K562 (cell line): ENCODE measurements at regions not wholly inside any gene's neighbourhood (a gene's known extent, or its start where the extent isn't known, plus 50 kb on each side); places are given as distances from the start of the nearest gene placed in this dataset.

Source experiments
- ATAC-seq: fragments of 200-7000 bp; cut with Tn5 transposase; 3 replicates; pipeline ENCODE4 v1.9.1; 2020; ENCODE audit warnings: moderate library complexity
- BruUV-seq: library from RNA; stranded (reverse); fragments of 400-500 nt; replicated peaks from 2 replicates; lab custom pipeline; 2021; lab: Mats Ljungman, UMichigan
- CTCF ChIA-PET: fragments of 300-600 bp; formaldehyde crosslinking; extraction: SDS; loops from one replicate; lab custom pipeline; 2021; ENCODE audit warnings: low intra/inter-chr PET ratio; lab: Yijun Ruan, JAX
- POLR2A ChIA-PET: fragments of 300-600, 350-650 bp; sonication (Branson Sonifier 250); formaldehyde crosslinking; extraction: SDS; loops from one replicate; lab custom pipeline; 2021; ENCODE audit warnings: antibody characterized with exemption, inconsistent platforms; lab: Yijun Ruan, JAX
- DNase-seq, 4 experiments: peaks; one replicate each; pipeline versions ENCODE4 v3.0.0 to v3.0.0-alpha.2; 2011 to 2018; ENCODE audit warnings: low spot score in 3 of 4, mixed read lengths in 3 of 4; ENCODE audit errors: extremely low read depth in 1 of 4
- FAIRE-seq: peaks from 2 replicates; lab custom pipeline; 2011; peaks lifted over from hg19 to GRCh38; lab: Jason Lieb, UNC
- H2AFZ ChIP-seq: 2 replicates; pipeline ENCODE4 v1.6.0; 2011; ENCODE audit warnings: low read depth, low read length, control low read depth, inconsistent platforms
- H3K27ac ChIP-seq: fragments of 200-600 bp; 3 replicates; pipeline ENCODE4 v1.8.0; 2011; ENCODE audit warnings: low read depth, mild to moderate bottlenecking, control low read depth, inconsistent platforms, low read length, moderate library complexity, mixed read lengths; ENCODE audit errors: extremely low read depth
- H3K27me3 ChIP-seq, 2 experiments: fragments of 300-600 bp in 1 of 2; 2 replicates in 1 of 2; 3 replicates in 1 of 2; pipeline versions ENCODE4 v1.6.0 to v1.8.0; 2011; ENCODE audit warnings: inconsistent platforms in 2 of 2, low read length in 2 of 2, mild to moderate bottlenecking in 1 of 2, mixed read lengths in 1 of 2, moderate library complexity in 1 of 2; ENCODE audit not compliant: control insufficient read depth in 2 of 2, insufficient read depth in 2 of 2
- H3K36me3 ChIP-seq: fragments of 300-600 bp; 3 replicates; pipeline ENCODE4 v1.8.0; 2011; ENCODE audit warnings: mild to moderate bottlenecking, low read length, inconsistent platforms; ENCODE audit not compliant: control insufficient read depth, insufficient read depth
- H3K4me1 ChIP-seq, 2 experiments: fragments of 200-600 bp in 1 of 2; replicated peaks in 1 of 2; 2 replicates in 1 of 2; 3 replicates in 1 of 2; pipeline versions ENCODE4 v1.5.1 to v1.8.0; 2011; ENCODE audit warnings: inconsistent platforms in 2 of 2, low read length in 2 of 2, mild to moderate bottlenecking in 1 of 2, mixed read lengths in 1 of 2, moderate library complexity in 1 of 2; ENCODE audit not compliant: control insufficient read depth in 2 of 2, insufficient read depth in 2 of 2
- H3K4me2 ChIP-seq: 2 replicates; pipeline ENCODE4 v1.6.1; 2011; ENCODE audit warnings: low read length, control low read depth, inconsistent platforms, mixed read lengths; ENCODE audit not compliant: insufficient read depth
- H3K4me3 ChIP-seq: fragments of 200-600 bp; sonication (generic), shearing (Covaris generic); 2 replicates; pipeline ENCODE4 v1.5.1; 2016; ENCODE audit warnings: control low read depth, inconsistent platforms
- H3K79me2 ChIP-seq: fragments of 200-600 bp; 3 replicates; pipeline ENCODE4 v1.8.0; 2011; ENCODE audit warnings: low read length, inconsistent platforms; ENCODE audit not compliant: control insufficient read depth, insufficient read depth
- H3K9ac ChIP-seq, 2 experiments: 2 replicates each; pipeline versions ENCODE4 v1.6.0 to v1.6.1; 2011; ENCODE audit warnings: low read depth in 2 of 2, low read length in 2 of 2, control low read depth in 1 of 2, inconsistent platforms in 1 of 2, mild to moderate bottlenecking in 1 of 2, mixed read lengths in 1 of 2; ENCODE audit not compliant: insufficient read depth in 1 of 2
- H3K9me1 ChIP-seq: one replicate; pipeline ENCODE4 v1.6.0; 2011; ENCODE audit warnings: inconsistent platforms, mild to moderate bottlenecking, low read length, moderate library complexity; ENCODE audit not compliant: control insufficient read depth, insufficient read depth
- H3K9me3 ChIP-seq: replicated peaks from 2 replicates; pipeline ENCODE4 v1.5.1; 2011; ENCODE audit warnings: low read depth, low read length, inconsistent platforms; ENCODE audit not compliant: control insufficient read depth, insufficient read depth
- H4K20me1 ChIP-seq: replicated peaks from 2 replicates; pipeline ENCODE4 v1.6.1; 2011; ENCODE audit warnings: low read length, inconsistent platforms, mixed read lengths; ENCODE audit not compliant: control insufficient read depth, insufficient read depth
- CEBPG ChIP-seq, 3 experiments: fragments of 200-800 bp in 1 of 3; sonication (Bioruptor generic) in 1 of 3; sonication (generic) in 1 of 3; formaldehyde crosslinking in 1 of 3; IDR thresholded peaks in 2 of 3; conservative IDR thresholded peaks in 1 of 3; 2 replicates each; pipeline versions ENCODE4 v1.6.1 to v1.8.0; 2016 to 2022; ENCODE audit warnings: missing compliant biosample characterization in 2 of 3, missing genetic modification characterization in 2 of 3, mild to moderate bottlenecking in 1 of 3, missing genetic modification reagents in 1 of 3
- CHCHD3 ChIP-seq: fragments of 250-450 bp; sonication (Bioruptor Pico); IDR thresholded peaks from 2 replicates; pipeline ENCODE4 v2.1.2; 2022; ENCODE audit warnings: mild to moderate bottlenecking
- KAT7 ChIP-seq: sonication (generic); formaldehyde crosslinking; IDR thresholded peaks from 2 replicates; pipeline ENCODE4 v1.8.0; 2022; ENCODE audit warnings: missing genetic modification reagents, mild to moderate bottlenecking, borderline replicate concordance
- KDM1A ChIP-seq, 2 experiments: fragments of 450-650 bp; IDR thresholded peaks; 2 replicates each; pipeline ENCODE4 v1.6.1; 2016; ENCODE audit warnings: mild to moderate bottlenecking in 2 of 2
- MEIS2 ChIP-seq: fragments of 450-650 bp; IDR thresholded peaks from 2 replicates; pipeline ENCODE4 v1.6.1; 2014; ENCODE audit warnings: mild to moderate bottlenecking; ENCODE audit not compliant: partially characterized antibody
- WGBS: fragments of 100-300 bp; shearing (Covaris generic); methylation state at CpG from one replicate; pipeline ENCODE4 v1.1.6; 2016; ENCODE audit warnings: low coverage, mixed read lengths; ENCODE audit not compliant: insufficient coverage; ENCODE audit errors: missing lambda C conversion rate; 5-methylcytosine and 5-hydroxymethylcytosine counted together
- in situ Hi-C: fragments of 300-500 bp; cut with MboI; formaldehyde crosslinking; loops from 4 replicates; pipeline ENCODE4 v1.15.0; 2018; ENCODE audit warnings: inconsistent platforms, mixed read lengths
- intact Hi-C: fragments of 100-400 bp; cut with micrococcal nuclease; formaldehyde crosslinking; loops from 2 replicates; pipeline ENCODE4 v1.14.2; 2022
- TF ChIP-seq, protein P1 (sequence below): fragments of 450-650 bp; IDR thresholded peaks from 2 replicates; pipeline ENCODE4 v1.6.1; 2016
- TF ChIP-seq, protein P2 (sequence below), 2 experiments: IDR thresholded peaks in 1 of 2; conservative IDR thresholded peaks in 1 of 2; 2 replicates each; pipeline ENCODE4 v1.6.1; 2016; ENCODE audit warnings: low read depth in 2 of 2, mild to moderate bottlenecking in 1 of 2, missing compliant biosample characterization in 1 of 2, missing genetic modification characterization in 1 of 2, moderate library complexity in 1 of 2
- TF ChIP-seq, protein P3 (sequence below): fragments of 450-650 bp; formaldehyde crosslinking; IDR thresholded peaks from 2 replicates; pipeline ENCODE4 v1.4.0; 2020; ENCODE audit warnings: mild to moderate bottlenecking, moderate library complexity
- TF ChIP-seq, protein P4 (sequence below): sonication (generic); IDR thresholded peaks from 2 replicates; pipeline ENCODE4 v1.6.1; 2016

DNA sequence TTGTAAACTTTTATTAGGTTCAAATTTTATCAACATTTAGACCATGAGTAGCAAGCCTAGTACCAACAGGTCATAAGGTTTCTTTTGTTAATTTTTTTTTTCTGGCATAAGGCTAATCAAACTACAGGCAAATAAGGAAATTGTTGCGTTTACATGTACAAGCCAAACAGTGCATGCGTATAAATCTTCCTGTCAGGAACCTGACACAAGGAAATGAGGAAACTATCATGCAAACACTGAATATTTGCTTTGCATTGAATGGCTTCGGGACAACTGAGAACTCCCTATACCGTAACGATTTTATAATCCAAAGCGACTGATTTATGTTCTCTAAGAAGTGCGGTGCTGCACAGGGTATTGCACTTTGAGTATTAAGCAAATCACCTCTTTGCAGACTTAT is 133.0 kb upstream of the TRPC4 start:
- WGBS: 53% methylated on average over 7 of the region's 7 CpGs
- no peak for ATAC-seq
- no peak overlapping the region for H3K4me3 ChIP-seq
- no TSS peak for BruUV-seq
- no peaks in the 10 kb centered on the region for H3K36me3 ChIP-seq
- H3K4me1 ChIP-seq: no peaks in the 10 kb centered on the region
- intact Hi-C loops (no loop called here), in situ Hi-C loops (no loop called here)
- ChIA-PET CTCF (no interaction called here), POLR2A (no interaction called here)
- H3K79me2 ChIP-seq: no peaks in the 10 kb centered on the region
- no peak overlapping the region for H3K4me2 ChIP-seq
- TF ChIP-seq, protein P1, sequence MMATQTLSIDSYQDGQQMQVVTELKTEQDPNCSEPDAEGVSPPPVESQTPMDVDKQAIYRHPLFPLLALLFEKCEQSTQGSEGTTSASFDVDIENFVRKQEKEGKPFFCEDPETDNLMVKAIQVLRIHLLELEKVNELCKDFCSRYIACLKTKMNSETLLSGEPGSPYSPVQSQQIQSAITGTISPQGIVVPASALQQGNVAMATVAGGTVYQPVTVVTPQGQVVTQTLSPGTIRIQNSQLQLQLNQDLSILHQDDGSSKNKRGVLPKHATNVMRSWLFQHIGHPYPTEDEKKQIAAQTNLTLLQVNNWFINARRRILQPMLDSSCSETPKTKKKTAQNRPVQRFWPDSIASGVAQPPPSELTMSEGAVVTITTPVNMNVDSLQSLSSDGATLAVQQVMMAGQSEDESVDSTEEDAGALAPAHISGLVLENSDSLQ: peak; percentile 71
- TF ChIP-seq KAT7 (CRISPR knock-in tag): no peak
- peak; percentile 86 for TF ChIP-seq MEIS2
- no peak for TF ChIP-seq KDM1A (IDR thresholded peaks at IDR 0.05)
- TF ChIP-seq, protein P2, sequence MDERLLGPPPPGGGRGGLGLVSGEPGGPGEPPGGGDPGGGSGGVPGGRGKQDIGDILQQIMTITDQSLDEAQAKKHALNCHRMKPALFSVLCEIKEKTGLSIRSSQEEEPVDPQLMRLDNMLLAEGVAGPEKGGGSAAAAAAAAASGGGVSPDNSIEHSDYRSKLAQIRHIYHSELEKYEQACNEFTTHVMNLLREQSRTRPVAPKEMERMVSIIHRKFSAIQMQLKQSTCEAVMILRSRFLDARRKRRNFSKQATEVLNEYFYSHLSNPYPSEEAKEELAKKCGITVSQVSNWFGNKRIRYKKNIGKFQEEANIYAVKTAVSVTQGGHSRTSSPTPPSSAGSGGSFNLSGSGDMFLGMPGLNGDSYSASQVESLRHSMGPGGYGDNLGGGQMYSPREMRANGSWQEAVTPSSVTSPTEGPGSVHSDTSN (CRISPR knock-in tag; IDR thresholded peaks at IDR 0.05; ENCODE audit: low read depth): no peak
- TF ChIP-seq, protein P2 (tag; conservative IDR thresholded peaks at IDR 0.05; ENCODE audit: low read depth): peak; percentile 60
- TF ChIP-seq CEBPG (CRISPR knock-in tag; IDR thresholded peaks at IDR 0.05): no peak
- no peak for TF ChIP-seq CEBPG (tag; conservative IDR thresholded peaks at IDR 0.05 in 1 of 2, IDR thresholded peaks at IDR 0.05 in 1 of 2)
- TF ChIP-seq, protein P3, sequence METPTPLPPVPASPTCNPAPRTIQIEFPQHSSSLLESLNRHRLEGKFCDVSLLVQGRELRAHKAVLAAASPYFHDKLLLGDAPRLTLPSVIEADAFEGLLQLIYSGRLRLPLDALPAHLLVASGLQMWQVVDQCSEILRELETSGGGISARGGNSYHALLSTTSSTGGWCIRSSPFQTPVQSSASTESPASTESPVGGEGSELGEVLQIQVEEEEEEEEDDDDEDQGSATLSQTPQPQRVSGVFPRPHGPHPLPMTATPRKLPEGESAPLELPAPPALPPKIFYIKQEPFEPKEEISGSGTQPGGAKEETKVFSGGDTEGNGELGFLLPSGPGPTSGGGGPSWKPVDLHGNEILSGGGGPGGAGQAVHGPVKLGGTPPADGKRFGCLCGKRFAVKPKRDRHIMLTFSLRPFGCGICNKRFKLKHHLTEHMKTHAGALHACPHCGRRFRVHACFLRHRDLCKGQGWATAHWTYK: no peak
- TF ChIP-seq, protein P4, sequence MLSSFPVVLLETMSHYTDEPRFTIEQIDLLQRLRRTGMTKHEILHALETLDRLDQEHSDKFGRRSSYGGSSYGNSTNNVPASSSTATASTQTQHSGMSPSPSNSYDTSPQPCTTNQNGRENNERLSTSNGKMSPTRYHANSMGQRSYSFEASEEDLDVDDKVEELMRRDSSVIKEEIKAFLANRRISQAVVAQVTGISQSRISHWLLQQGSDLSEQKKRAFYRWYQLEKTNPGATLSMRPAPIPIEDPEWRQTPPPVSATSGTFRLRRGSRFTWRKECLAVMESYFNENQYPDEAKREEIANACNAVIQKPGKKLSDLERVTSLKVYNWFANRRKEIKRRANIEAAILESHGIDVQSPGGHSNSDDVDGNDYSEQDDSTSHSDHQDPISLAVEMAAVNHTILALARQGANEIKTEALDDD: no peak
- TF ChIP-seq CHCHD3 (CRISPR knock-in tag): no peak
- H3K9ac ChIP-seq: no peak overlapping the region
- no peaks in the 10 kb centered on the region for H3K27me3 ChIP-seq
- FAIRE-seq: no peak
- peak overlapping the region; percentile 19; the same call in 1 of the 2 replicates for H2AFZ ChIP-seq
- no peak overlapping the region for H3K27ac ChIP-seq
- H3K9me3 ChIP-seq: no peaks in the 10 kb centered on the region
- DNase-seq: no peak
- no peaks in the 10 kb centered on the region for H4K20me1 ChIP-seq
- H3K9me1 ChIP-seq: no peaks in the 10 kb centered on the region
